ENCODE measurements at regions not wholly inside any gene's neighbourhood (a gene's known extent, or its start where the extent isn't known, plus 50 kb on each side); places are given as distances from the start of the nearest gene placed in this dataset.

GRCh38 chr2:221143231-221143630 lies 428.9 kb downstream of the EPHA4 start:
- POLR2A ChIA-PET = no interaction called here
- H3K36me3 ChIP-seq (ENCODE audit: control insufficient read depth in 2 of 2, insufficient read depth in 1 of 2, low read length in 2 of 2) = no peaks in the 10 kb centered on the region
- no peaks in the 10 kb centered on the region for H3K9me3 ChIP-seq (ENCODE audit: control insufficient read depth, insufficient read depth, low read depth, low read length)
- no peak for TF ChIP-seq ZNF629 (tag by site-specific recombination; IDR thresholded peaks at IDR 0.05)
- TF ChIP-seq GLI4 (tag by site-specific recombination; IDR thresholded peaks at IDR 0.05) = no peak
- no peak for TF ChIP-seq ZNF658 (tag by site-specific recombination; IDR thresholded peaks at IDR 0.05)
- TF ChIP-seq ZNF239 (tag by site-specific recombination; IDR thresholded peaks at IDR 0.05) = no peak
- no peak for TF ChIP-seq IKZF3 (tag by site-specific recombination; IDR thresholded peaks at IDR 0.05)
- no peak for TF ChIP-seq ZNF549 (tag by site-specific recombination; IDR thresholded peaks at IDR 0.05)
- H3K4me1 ChIP-seq (ENCODE audit: control insufficient read depth, insufficient read depth, low read length) = no peaks in the 10 kb centered on the region
- H3K4me3 ChIP-seq (ENCODE audit: low read depth, low read length) = no peak overlapping the region
- CTCF ChIA-PET = no interaction called here
- no peak overlapping the region for H3K27ac ChIP-seq (ENCODE audit: extremely low read depth, low read depth, low read length)

GRCh38 chr2:221144909-221145308 lies 427.2 kb downstream of the EPHA4 start:
- ChIA-PET CTCF (no interaction called here), POLR2A (no interaction called here)
- Histone ChIP-seq H3K4me3 (ENCODE audit: low read depth, low read length) (no peak overlapping the region), H3K4me1 (ENCODE audit: control insufficient read depth, insufficient read depth, low read length) (no peaks in the 10 kb centered on the region), H3K36me3 (ENCODE audit: control insufficient read depth in 2 of 2, insufficient read depth in 1 of 2, low read length in 2 of 2) (no peaks in the 10 kb centered on the region), H3K27ac (ENCODE audit: extremely low read depth, low read depth, low read length) (no peak overlapping the region), H3K9me3 (ENCODE audit: control insufficient read depth, insufficient read depth, low read depth, low read length) (no peaks in the 10 kb centered on the region)
- TF ChIP-seq BCL11B (tag by site-specific recombination; IDR thresholded peaks at IDR 0.05; ENCODE audit: low read depth) (no peak), HIC1 (tag by site-specific recombination; IDR thresholded peaks at IDR 0.05) (no peak), ZNF776 (tag by site-specific recombination; IDR thresholded peaks at IDR 0.05; ENCODE audit: borderline replicate concordance) (no peak), ZNF626 (tag by site-specific recombination; IDR thresholded peaks at IDR 0.05) (no peak), ZFP37 (tag by site-specific recombination; IDR thresholded peaks at IDR 0.05) (no peak), PRDM10 (tag by site-specific recombination; IDR thresholded peaks at IDR 0.05) (no peak), ZNF266 (tag by site-specific recombination; IDR thresholded peaks at IDR 0.05; ENCODE audit: low read depth) (no peak), ZNF175 (tag by site-specific recombination; IDR thresholded peaks at IDR 0.05) (no peak), ZNF624 (tag by site-specific recombination; IDR thresholded peaks at IDR 0.05) (no peak), MEIS1 (CRISPR knock-in tag; IDR thresholded peaks at IDR 0.05; ENCODE audit: borderline replicate concordance) (no peak), ZNF488 (tag by site-specific recombination; IDR thresholded peaks at IDR 0.05) (no peak)
- TF ChIP-seq, protein P1, sequence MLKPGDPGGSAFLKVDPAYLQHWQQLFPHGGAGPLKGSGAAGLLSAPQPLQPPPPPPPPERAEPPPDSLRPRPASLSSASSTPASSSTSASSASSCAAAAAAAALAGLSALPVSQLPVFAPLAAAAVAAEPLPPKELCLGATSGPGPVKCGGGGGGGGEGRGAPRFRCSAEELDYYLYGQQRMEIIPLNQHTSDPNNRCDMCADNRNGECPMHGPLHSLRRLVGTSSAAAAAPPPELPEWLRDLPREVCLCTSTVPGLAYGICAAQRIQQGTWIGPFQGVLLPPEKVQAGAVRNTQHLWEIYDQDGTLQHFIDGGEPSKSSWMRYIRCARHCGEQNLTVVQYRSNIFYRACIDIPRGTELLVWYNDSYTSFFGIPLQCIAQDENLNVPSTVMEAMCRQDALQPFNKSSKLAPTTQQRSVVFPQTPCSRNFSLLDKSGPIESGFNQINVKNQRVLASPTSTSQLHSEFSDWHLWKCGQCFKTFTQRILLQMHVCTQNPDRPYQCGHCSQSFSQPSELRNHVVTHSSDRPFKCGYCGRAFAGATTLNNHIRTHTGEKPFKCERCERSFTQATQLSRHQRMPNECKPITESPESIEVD (tag by site-specific recombination; IDR thresholded peaks at IDR 0.05) = no peak
- TF ChIP-seq, protein P2, sequence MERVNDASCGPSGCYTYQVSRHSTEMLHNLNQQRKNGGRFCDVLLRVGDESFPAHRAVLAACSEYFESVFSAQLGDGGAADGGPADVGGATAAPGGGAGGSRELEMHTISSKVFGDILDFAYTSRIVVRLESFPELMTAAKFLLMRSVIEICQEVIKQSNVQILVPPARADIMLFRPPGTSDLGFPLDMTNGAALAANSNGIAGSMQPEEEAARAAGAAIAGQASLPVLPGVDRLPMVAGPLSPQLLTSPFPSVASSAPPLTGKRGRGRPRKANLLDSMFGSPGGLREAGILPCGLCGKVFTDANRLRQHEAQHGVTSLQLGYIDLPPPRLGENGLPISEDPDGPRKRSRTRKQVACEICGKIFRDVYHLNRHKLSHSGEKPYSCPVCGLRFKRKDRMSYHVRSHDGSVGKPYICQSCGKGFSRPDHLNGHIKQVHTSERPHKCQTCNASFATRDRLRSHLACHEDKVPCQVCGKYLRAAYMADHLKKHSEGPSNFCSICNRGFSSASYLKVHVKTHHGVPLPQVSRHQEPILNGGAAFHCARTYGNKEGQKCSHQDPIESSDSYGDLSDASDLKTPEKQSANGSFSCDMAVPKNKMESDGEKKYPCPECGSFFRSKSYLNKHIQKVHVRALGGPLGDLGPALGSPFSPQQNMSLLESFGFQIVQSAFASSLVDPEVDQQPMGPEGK (tag by site-specific recombination; IDR thresholded peaks at IDR 0.05) = no peak
- TF ChIP-seq, protein P3, sequence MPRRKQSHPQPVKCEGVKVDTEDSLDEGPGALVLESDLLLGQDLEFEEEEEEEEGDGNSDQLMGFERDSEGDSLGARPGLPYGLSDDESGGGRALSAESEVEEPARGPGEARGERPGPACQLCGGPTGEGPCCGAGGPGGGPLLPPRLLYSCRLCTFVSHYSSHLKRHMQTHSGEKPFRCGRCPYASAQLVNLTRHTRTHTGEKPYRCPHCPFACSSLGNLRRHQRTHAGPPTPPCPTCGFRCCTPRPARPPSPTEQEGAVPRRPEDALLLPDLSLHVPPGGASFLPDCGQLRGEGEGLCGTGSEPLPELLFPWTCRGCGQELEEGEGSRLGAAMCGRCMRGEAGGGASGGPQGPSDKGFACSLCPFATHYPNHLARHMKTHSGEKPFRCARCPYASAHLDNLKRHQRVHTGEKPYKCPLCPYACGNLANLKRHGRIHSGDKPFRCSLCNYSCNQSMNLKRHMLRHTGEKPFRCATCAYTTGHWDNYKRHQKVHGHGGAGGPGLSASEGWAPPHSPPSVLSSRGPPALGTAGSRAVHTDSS (tag by site-specific recombination; IDR thresholded peaks at IDR 0.05) = no peak
- TF ChIP-seq, protein P4, sequence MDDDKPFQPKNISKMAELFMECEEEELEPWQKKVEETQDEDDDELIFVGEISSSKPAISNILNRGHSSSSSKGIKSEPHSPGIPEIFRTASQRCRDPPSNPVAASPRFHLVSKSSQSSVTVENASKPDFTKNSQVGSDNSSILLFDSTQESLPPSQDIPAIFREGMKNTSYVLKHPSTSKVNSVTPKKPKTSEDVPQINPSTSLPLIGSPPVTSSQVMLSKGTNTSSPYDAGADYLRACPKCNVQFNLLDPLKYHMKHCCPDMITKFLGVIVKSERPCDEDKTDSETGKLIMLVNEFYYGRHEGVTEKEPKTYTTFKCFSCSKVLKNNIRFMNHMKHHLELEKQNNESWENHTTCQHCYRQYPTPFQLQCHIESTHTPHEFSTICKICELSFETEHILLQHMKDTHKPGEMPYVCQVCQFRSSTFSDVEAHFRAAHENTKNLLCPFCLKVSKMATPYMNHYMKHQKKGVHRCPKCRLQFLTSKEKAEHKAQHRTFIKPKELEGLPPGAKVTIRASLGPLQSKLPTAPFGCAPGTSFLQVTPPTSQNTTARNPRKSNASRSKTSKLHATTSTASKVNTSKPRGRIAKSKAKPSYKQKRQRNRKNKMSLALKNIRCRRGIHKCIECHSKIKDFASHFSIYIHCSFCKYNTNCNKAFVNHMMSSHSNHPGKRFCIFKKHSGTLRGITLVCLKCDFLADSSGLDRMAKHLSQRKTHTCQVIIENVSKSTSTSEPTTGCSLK (tag by site-specific recombination; IDR thresholded peaks at IDR 0.05) = no peak
